Renal pelvis (tissue), 1 donor: ENCODE measurements at regions not wholly inside any gene's neighbourhood (a gene's known extent, or its start where the extent isn't known, plus 50 kb on each side); places are given as distances from the start of the nearest gene placed in this dataset.
"Not testable (repeated sequence)": the region's sequence is repeated elsewhere in the genome, so short reads cannot be mapped to it uniquely, and the experiment has no call there.

Experiments
- DNase-seq: peaks from one replicate; pipeline ENCODE4 v3.0.0-alpha.2; 2013

DNA sequence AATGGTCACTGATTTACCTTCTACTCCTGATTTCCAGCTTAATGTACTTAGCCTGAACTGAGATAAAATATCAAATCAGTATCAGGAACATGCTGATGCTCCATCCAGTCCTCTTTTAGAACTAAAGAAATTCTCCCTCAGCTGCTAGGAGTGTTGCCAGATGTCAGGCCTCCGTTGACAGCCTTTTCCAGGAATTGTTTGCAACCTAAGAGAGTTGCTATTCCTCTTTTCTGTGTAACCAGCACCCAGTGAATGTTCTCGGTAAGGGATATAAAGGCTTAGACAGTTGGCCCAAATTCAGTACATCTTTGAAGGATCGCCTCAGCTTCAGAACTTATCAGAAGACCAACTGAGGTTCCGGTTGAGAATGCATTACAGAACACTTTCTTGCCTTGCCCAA, 559.0 kb downstream of the PCDH17 start:
- no peak for DNase-seq

DNA sequence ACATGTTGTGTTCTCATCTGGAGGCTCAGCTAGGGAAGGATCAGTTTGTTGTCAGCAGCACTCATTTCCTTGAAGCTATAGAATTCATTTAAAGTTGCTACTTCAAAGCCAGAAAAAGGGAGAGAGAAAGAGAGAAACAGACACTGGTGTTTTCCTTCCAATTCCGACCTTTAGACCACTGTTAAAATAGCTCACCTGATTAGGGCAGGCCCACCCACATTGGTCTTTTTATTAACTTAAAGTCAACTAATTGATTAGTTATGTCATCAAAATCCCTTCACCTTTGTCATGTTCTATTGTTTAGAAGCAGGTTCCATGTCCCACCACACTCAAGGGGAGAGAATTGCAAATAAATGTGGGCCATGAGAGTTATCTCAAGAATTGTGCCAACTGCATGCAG, 560.2 kb downstream of the PCDH17 start:
- DNase-seq: no peak

DNA sequence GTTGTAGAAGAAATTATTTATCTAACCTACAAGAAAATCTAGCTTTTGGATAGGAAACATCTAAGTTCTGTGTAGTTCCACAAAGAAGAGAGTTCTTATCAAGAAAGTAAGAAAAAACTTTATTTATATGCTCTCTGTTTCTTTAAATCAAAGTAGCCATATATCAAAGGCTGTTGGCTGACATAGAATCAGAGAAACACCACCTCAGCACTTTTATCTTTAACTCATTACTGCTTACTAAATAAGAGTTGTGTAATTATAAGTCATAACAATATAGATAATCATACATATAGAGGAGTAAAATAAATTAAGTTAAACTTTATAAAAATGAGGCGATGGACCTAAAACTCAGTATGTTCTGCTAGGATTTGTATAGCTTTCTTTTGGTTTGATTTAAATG, 570.6 kb downstream of the PCDH17 start:
- DNase-seq: no peak

DNA sequence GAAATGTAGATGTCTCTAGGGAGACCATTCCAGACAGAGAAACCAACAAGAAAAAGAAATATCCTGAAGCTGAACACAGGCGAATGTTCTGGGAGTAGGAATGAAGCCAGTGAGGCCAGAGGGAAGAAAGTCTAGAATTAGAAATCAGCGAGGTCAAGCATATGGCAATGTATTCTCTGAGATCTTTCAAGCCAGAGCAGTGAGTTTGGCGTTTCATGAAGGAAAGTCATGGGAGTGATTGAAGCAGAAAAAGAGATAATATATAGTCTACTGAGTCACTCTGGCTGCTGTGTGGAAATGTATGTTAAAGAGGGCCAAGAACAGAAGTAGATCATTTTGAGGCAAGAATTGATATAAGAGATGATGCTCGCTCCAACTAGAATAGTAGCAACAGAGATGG, 576.0 kb downstream of the PCDH17 start:
- no peak for DNase-seq

DNA sequence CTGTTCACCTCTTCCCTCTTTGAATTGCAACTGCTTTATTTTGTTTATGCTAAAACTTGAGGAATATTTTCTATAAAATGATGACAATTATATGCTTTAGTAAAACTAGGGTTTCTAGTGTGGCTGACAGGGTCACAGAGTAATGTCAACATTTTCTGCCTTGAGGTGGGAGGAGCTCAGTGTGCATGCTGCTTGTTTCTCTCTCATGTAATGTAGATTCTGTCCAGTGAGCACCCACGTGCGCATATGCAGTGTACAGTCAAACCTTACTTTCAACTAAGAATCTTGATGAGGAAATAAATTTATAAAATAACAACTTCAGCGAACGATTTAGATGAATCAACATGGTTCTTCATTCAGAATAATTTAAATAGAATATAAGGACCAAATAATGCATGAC, 603.9 kb downstream of the PCDH17 start:
- DNase-seq: no peak

DNA sequence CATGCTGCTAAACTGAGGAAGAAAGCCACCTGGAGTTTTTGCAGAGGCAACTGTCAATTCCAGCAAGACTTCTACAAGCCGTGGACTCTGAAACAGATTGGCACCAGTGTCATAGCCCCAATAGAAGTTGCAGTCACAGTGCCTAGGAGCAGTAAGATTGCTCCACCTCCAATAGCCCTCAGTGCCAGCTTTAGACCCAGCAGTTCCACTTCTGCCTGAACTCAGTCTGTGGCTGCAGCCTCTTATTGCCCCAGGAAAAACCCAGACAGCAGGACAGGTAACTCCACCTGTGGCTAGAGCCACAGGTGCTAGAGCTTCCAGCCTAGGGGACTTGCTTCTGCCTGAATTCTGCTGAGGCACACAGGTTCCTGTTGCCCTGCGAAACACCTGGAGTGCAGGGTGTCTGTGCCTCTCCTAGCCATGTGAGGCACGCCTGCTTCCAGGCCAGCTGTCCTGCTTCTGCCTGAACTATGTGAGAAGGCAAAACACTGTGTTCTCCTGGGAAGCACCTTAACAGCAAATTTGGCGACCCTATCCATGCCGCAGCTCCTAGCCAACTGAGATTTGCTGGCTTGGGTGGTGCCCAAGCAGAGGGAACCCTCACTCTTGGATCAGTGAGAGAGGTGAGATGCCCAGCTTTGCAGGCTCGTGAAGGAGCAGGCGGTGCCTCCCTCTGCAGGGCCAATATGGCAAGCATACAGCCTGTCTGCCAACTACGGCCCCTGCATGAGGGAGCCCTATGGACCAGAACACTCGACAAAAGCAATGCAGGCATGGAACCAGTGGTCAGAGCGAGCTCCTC, 607.6 kb downstream of the PCDH17 start:
- DNase-seq: no peak

DNA sequence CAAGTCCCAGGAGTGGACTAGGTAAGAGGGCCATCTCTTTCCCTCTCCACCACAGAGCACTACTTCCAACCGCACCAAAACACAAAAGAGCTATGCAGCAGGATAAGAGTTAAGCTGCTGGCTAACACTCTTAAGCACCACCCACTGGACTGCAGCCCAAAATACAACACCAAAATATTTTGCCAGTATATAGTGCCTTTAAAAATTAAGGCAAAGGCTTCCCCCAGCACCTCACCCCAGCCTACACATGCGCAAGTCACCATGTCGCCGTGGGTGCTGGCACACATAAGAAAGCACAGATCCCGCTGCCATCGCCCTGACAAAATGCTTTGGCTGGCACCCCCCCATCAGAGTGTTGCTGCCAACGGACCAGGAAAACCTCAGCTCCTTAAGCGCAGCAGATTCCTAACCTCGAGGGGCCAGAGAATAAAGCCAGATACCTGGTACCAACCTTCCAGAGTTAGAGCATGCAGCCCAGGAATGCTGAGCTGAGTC, 608.3 kb downstream of the PCDH17 start:
- no peak for DNase-seq

DNA sequence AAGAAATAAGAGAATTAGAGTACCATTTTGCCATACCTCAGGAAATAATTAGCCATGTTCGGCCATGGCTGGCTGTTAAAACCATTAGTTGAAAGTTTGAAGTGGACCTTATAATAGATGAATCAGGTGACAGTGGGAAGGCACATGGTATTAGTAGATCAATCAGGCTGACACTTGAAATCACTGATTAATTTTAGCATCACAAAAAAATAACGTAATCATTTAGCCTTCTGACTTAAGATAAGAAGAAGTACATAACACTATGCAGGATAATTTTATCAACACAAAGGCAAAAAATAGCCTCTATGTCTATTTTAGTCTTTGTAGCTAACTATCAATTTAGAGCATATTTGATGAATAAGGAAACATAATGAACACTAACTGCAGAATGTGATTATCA, 615.5 kb downstream of the PCDH17 start:
- DNase-seq: no peak

DNA sequence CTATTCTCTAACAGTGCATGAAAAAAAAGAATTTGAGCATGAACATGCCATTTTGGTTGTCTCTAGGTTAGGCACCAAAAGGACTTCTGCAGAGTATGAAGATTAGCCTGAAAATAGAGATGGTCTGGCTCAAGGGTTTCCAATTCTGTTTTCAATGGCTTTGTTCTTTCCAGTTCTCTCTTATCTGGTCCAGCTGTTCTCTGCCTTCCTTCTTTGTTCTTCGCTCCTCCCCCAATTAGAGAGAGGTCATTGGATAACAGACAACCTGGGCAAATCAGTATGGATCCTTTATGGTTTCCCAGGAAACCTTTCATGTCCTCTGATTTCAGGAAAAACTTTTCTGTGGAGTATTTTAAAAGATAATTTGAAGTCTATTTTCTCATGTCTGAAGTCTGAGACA, 623.4 kb downstream of the PCDH17 start:
- DNase-seq: no peak

DNA sequence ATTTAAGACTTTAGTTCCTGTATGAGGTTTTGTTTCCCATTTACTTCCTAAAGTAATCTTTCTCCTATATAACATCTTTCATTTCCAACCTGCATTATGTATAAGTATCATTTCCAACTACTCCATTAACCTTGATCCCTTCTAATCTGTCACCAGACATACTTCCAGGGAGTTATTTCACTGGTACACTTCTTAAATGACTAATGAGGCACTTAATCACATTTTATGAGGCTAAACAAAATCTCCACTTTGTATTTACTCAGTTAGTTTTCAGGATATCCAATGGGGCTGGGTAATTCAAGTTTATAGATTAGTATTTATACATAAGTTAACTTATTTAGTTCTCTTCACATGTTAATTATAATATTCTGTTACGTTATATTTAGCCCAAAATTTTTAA, 634.7 kb downstream of the PCDH17 start:
- peak; percentile 10 for DNase-seq

DNA sequence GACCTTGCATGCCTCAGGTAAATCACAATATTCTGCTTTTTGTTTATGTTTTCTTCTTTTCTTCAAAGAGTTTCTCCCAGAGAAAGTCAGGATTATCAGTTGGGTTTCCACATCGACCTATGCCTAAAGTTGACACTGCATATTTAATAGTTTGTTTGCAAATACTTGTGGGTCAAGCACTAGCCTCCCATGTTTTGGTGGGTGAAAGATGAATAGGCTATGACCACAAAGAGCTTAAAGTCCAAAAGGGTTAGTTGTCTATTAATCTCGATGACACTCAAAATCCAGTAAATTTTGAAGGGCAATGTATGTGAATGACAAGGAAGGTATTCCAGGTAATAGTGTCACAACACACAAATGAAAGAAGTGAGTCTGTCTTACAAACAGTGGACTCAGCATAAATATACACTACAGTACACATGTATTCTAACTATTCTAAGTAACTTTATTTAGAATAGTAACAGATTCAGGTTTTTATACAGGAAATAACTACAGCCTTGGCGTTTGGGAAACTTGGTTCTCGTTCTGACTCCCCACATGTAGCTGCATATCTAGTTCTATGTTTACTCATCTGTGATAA, 667.1 kb downstream of the PCDH17 start:
- DNase-seq: no peak

DNA sequence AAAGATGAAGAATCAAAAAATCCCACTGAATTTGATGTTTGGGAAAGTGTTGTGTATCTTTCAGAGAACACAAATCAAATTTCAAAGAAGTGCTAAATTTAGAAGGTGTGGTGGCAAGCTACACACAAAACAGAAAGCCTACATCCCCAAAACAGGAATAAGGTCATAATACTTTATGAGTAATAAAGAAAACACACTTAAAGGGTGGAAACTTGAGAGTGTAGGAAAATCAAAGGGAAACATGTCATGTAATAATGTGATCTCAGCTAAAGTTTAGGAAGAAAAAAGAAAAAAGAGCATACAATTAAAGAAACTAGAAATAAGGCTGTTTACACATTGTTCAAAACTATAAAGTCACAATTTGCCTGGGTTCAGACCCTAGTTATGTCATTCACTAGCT, 668.7 kb downstream of the PCDH17 start:
- no peak for DNase-seq

DNA sequence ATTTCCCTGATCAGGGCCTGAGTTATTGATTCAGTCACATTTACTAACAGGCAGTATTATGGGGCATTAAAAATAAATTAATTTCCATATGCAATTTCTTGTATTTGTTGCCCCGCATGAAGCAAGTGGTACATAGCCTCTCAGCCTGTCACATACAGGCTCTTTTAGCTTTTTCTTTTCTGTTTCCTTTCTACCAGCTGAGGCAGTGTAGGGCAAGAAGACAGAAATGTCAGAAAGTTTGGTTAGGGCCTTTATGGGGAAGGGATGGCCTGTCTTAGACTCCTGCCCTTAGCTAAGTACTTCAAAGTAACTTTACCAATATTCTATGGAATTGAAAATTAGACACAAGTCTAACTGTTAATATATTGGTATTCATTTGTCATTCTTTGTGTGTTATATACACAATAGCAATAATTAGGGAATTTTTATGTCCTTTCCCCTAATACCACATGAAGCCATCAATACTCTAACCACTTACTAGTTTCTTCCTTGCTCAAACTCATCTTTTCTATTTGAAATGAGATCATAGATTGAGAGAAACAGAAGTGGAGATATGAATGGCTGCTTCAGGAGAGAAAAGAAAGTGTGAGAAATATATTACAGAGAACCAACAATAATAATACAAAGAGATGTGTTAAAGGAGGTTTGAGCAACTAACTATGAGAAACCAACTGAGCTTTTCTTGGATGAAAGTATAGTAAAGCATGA, 669.6 kb downstream of the PCDH17 start:
- no peak for DNase-seq

DNA sequence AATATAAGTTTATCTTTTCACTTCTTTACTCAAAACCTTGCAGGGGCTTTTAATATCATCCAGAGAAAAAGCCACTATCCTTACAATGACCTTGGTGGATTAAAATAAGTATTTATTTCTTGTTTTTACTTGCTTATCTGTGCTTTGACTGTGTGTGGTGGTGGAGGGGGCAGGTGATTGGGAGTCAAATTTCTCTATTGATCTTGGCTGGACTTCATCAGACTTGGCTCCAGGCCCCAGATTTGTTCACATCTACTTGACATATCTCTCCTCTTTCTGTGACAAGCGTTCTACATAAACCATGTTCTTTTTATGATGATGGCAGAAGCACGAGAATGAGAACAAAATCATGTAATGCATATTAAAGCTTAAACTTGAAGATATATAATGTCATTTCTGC, 670.8 kb downstream of the PCDH17 start:
- DNase-seq: no peak

DNA sequence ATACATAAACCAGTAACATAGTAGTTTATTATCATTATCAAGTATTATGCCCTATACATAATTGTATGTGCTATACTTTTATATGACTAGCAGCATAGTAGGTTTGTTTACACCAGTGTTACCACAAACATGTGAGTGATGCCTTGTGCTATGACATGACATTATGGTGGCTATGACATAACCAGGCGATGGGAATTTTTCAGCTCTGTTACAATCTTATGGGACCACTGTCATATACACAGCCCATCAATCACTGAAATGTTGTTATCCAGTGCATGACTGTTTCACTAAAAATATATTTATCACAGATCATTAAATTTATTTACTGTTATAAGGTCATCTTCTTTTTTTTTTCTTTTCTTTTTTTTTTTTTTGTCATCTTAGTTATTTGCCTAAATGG, 674.5 kb downstream of the PCDH17 start:
- no peak for DNase-seq

DNA sequence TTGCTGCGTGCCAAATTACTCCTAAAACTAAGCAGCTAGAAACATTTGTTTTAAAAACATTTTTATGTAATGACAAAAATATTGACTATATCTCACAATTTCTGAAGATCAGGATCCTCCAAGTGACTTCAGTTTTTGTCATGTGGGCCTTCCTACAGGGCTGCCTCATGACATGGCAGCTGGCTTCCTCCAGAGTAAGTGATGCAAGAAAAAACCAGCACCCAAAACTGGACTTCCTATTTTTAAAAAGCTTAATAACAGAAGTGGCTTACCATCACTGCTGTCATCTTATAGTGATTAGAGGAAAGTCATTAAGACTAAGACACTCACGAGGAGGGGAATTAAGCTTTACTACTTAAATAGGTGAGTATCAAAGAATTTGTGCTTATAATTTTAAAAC, 681.7 kb downstream of the PCDH17 start:
- DNase-seq: no peak

DNA sequence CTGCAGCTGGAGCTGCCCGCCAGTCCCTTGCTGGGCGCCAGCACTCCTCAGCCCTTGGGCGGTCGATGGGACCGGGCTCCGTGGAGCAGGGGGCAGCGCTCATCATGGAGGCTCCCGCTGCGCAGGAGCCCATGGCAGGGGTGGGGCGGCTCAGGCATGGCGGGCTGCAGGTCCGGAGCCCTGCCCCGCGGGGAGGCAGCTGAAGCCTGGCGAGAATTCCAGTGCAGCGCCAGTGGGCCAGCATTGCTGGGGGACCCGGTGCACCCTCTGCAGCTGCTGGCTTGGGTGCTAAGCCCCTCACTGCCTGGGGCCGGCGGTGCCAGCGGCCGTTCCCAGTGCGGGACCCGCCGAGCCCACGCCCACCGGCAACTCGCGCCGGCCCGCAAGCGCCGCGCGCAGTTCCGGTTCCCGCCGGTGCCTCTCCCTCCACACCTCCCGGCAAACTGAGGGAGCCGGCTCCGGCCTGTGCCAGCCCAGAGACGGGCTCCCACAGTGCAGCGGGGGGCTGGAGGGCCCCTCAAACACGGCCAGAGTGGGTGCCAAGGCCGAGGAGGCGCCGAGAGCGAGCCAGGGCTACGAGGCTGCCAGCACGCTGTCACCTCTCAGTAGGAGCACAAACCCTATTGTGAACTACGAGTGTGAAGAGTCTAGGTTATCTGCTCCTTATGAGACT, 687.1 kb downstream of the PCDH17 start:
- no peak for DNase-seq

DNA sequence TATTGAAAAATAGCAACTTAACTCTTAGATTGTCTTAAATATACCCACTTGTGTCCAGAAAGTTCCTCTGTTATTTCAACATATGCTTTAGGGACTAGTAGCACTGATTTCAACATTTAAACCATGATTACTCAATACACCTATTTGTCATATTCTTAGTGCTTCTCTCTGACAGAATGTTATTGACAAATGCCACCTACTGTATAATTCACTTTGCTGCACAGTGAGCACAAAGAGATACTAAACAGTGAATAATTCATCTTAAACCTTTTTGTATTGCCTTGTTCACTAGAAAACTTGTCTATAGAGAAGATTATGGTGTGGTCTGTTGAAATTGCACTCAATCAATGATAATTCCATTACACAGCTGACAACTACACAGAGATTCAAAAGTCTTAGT, 692.6 kb downstream of the PCDH17 start:
- no peak for DNase-seq

DNA sequence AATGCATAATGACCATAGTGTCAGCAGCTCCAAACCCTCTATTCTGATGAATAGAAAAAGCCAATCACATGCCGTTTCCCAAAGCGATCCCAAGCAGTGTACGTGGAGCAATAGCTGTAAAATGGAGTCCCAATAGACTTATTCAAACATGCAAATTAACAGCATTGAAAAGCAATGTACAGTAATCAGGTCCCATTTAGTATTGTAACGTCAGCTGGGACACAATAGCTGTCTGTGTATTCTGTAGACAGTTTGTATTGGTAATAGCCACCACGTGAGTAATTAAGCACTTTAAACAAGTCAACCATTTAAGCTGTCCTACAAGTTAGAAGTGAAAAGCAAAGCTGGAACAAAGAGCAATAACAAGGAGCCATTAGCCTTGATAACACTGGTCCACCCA, 698.2 kb downstream of the PCDH17 start:
- no peak for DNase-seq

DNA sequence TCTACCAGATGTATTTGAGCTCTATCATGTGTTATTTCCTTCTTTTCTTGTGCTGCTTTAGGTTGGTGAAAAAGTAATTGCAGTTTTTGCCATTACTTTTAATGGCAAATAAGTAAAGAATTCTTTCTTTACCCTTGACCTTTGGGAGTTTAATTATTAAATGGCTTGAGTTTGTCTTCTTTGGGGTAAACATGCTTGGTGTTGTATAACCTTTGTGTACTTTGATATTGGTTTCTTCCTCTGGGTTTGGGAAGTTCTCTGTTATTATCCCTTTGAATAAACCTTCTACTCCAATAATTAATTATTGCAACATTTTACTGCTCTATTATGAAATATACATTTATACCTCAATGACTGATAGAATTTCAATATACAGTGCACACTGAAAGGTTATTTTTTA, 709.4 kb downstream of the PCDH17 start:
- no peak for DNase-seq

DNA sequence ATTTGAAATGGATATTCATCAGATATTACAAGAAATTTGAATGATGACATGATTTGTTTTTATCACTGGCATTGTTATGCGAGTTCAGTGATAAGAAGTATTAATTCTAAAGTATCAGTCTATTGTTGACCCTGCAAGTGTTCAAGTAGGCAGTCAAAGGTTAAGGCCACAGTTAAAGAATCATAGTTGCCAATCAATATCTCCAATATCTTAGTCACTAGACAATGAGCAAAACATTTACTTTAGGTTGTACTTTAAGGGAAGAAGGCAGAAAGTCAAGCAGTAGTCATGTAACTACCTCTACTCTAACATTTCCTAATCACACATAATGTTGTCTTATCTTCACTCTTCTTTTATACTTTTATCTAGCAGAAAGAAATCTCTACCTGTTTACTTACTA, 709.8 kb downstream of the PCDH17 start:
- DNase-seq: no peak

DNA sequence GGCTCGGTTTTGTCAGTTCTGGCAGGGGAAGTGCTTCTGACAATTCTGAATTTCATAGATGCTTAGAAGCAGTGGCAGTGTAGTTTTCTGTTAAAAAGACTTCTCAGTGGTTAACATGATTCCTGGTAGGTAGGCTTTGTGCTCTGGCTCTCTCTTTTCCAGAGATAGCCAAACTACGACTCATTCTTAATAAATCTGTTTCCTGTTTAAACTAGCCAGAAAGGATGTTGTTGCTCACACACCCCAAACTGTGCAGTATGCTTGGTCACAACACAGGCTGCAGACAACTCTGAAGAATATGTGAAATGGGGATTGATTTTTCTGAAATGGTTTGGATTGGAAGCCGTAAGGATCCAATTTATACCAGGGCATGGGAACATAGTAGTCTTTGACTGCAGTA, 711.5 kb downstream of the PCDH17 start:
- no peak for DNase-seq

DNA sequence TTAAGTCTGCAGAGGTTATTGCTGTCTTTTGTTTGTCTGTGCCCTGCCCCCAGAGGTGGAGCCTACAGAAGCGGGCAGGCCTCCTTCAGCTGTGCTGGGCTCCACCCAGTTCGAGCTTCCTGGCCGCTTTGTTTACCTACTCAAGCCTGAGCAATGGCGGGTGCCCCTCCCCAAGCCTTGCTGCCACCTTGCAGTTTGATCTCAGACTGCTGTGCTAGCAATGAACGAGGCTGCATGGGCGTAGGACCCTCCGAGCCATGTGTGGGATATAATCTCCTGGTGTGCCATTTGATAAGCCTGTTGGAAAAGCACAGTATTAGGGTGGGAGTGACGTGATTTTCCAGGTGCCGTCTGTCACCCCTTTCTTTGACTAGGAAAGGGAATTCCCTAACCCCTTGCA, 720.6 kb downstream of the PCDH17 start:
- not testable (repeated sequence) for DNase-seq
